ENCODE measurements at regions not wholly inside any gene's neighbourhood (a gene's known extent, or its start where the extent isn't known, plus 50 kb on each side); places are given as distances from the start of the nearest gene placed in this dataset.

GRCh38 chr7:45347804-45348203 lies 190.2 kb downstream of the RAMP3 start:
- TF ChIP-seq POLR2A (IDR thresholded peaks at IDR 0.05) = no peak
- TF ChIP-seq, protein P1, sequence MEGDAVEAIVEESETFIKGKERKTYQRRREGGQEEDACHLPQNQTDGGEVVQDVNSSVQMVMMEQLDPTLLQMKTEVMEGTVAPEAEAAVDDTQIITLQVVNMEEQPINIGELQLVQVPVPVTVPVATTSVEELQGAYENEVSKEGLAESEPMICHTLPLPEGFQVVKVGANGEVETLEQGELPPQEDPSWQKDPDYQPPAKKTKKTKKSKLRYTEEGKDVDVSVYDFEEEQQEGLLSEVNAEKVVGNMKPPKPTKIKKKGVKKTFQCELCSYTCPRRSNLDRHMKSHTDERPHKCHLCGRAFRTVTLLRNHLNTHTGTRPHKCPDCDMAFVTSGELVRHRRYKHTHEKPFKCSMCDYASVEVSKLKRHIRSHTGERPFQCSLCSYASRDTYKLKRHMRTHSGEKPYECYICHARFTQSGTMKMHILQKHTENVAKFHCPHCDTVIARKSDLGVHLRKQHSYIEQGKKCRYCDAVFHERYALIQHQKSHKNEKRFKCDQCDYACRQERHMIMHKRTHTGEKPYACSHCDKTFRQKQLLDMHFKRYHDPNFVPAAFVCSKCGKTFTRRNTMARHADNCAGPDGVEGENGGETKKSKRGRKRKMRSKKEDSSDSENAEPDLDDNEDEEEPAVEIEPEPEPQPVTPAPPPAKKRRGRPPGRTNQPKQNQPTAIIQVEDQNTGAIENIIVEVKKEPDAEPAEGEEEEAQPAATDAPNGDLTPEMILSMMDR (IDR thresholded peaks at IDR 0.05) = no peak

Measured in ovary (tissue), 3 donors.